Calu3 (cell line): ENCODE measurements at regions not wholly inside any gene's neighbourhood (a gene's known extent, or its start where the extent isn't known, plus 50 kb on each side); places are given as distances from the start of the nearest gene placed in this dataset.

ENCODE experiments used
- BruUV-seq: library from RNA; stranded (reverse); fragments of 400-500 nt; replicated peaks from 2 replicates; lab custom pipeline; 2021; lab: Mats Ljungman, UMichigan
- CTCF ChIA-PET: fragments of 300-600 bp; sonication (Branson Sonifier 250); formaldehyde crosslinking; loops from one replicate; lab custom pipeline; 2022; ENCODE audit warnings: antibody characterized with exemption; lab: Charles Lee
- DNase-seq: peaks from one replicate; pipeline ENCODE4 v3.0.0; 2022
- H3K27ac Mint-ChIP-seq: one replicate; pipeline ENCODE4 v1.8.0; 2022; ENCODE audit warnings: mixed read lengths; ENCODE audit not compliant: unreplicated experiment
- H3K27me3 Mint-ChIP-seq: one replicate; pipeline ENCODE4 v1.8.0; 2022; ENCODE audit warnings: mixed read lengths; ENCODE audit not compliant: unreplicated experiment
- H3K36me3 Mint-ChIP-seq: one replicate; pipeline ENCODE4 v1.8.0; 2022; ENCODE audit warnings: mild to moderate bottlenecking, moderate library complexity, mixed read lengths; ENCODE audit not compliant: insufficient read depth, unreplicated experiment
- H3K4me1 Mint-ChIP-seq: one replicate; pipeline ENCODE4 v1.8.0; 2022; ENCODE audit warnings: mild to moderate bottlenecking, low read depth, mixed read lengths; ENCODE audit not compliant: unreplicated experiment
- H3K4me3 Mint-ChIP-seq: one replicate; pipeline ENCODE4 v1.8.0; 2022; ENCODE audit warnings: mild to moderate bottlenecking, low read depth, moderate library complexity, mixed read lengths; ENCODE audit not compliant: unreplicated experiment
- H3K9me3 Mint-ChIP-seq: one replicate; pipeline ENCODE4 v1.8.0; 2022; ENCODE audit warnings: low read depth, mixed read lengths; ENCODE audit not compliant: unreplicated experiment
- CTCF ChIP-seq: fragments of 200-600 bp; IDR thresholded peaks from one replicate; pipeline ENCODE4 v1.8.0; 2022; ENCODE audit warnings: antibody characterized with exemption; ENCODE audit not compliant: unreplicated experiment
- intact Hi-C: fragments of 100-400 bp; cut with micrococcal nuclease; formaldehyde crosslinking; loops from one replicate; pipeline ENCODE4 v1.10.0; 2022; ENCODE audit not compliant: unreplicated experiment

DNA sequence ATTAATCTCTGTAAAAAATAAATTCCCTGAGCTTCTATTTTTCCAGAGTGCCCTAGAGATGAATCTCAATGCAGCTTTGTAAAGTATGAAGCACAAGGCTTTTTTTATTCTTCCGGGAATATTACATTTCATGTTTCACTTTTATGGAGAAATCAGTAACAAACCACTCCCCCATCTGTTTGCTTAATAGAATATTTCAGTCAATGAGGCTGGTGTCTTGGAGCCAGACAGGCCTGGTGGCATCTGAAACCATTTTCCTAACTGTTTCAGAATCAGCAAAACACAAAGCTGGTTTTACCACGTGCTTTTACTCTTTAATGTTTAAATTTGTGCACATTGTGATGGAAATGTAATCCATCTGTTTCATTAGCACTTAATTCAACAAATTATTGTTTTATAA is 400.8 kb upstream of the HSF2 start:
- DNase-seq, result no peak
- H3K27me3 Mint-ChIP-seq, result no peaks in the 10 kb centered on the region
- BruUV-seq, result no TSS peak
- no peaks in the 10 kb centered on the region for H3K36me3 Mint-ChIP-seq
- TF ChIP-seq CTCF, result no peak
- H3K4me3 Mint-ChIP-seq, result no peak overlapping the region
- intact Hi-C loops, result no loop called here
- H3K27ac Mint-ChIP-seq, result no peak overlapping the region
- H3K9me3 Mint-ChIP-seq, result peaks cover 2% of the 10 kb centered on the region
- CTCF ChIA-PET, result no interaction called here
- no peaks in the 10 kb centered on the region for H3K4me1 Mint-ChIP-seq

DNA sequence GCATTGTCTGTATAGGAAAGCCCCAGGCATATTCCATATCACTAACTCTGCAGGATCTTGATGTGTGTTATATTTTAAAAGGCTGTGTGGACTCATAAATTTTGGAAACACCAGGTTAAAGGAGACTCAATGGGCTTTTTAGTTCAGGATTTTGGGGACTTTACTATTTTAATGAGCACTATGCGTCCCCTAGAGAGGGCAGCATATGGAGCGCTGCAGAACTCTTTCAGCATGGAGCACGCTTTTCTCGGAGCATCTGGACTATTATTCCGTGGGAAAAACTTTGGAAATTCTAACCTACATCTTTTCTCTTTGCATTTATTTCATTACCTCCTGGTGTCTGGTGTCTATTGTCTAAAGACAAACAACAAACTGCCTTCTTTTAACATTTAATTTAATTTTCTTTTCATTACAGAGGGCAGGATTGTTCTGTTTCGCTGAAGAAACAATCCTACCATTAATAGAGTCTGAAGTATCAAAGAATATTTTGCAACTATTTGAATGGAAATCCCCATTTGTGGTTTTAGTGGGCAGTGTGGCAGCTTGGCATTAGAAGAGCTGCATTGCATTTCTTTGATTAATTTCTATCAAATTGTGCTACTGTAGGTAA is 399.9 kb upstream of the HSF2 start:
- BruUV-seq, result no TSS peak
- Mint-ChIP-seq H3K27me3 (no peaks in the 10 kb centered on the region), H3K36me3 (no peaks in the 10 kb centered on the region), H3K4me3 (no peak overlapping the region), H3K9me3 (peaks cover 7% of the 10 kb centered on the region), H3K4me1 (no peaks in the 10 kb centered on the region), H3K27ac (no peak overlapping the region)
- no peak for TF ChIP-seq CTCF
- intact Hi-C loops, result no loop called here
- CTCF ChIA-PET, result no interaction called here
- DNase-seq, result no peak

DNA sequence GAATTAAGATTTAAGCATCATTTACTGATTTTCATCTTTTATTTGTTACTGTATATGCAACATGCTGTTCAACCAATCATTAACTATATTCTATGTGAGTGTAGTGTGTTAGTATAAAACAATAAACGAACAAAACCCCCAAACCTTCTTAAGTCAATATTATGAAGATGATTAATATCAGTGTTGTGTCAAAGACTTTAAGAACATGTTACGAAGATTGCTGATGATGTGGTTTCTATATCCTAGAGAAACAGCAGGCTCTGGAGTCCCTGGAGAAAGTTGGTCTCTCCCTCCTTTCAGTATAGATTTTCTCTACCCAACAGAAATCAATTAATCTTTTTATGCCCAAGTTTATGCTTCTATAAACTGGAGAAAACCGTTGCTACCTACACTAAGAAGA is 393.8 kb upstream of the HSF2 start:
- Mint-ChIP-seq H3K36me3 (no peaks in the 10 kb centered on the region), H3K27ac (no peak overlapping the region), H3K9me3 (peaks cover 4% of the 10 kb centered on the region), H3K27me3 (no peaks in the 10 kb centered on the region), H3K4me3 (no peak overlapping the region), H3K4me1 (no peaks in the 10 kb centered on the region)
- DNase-seq, result no peak
- intact Hi-C loops, result no loop called here
- CTCF ChIA-PET, result no interaction called here
- no peak for TF ChIP-seq CTCF
- no TSS peak for BruUV-seq

DNA sequence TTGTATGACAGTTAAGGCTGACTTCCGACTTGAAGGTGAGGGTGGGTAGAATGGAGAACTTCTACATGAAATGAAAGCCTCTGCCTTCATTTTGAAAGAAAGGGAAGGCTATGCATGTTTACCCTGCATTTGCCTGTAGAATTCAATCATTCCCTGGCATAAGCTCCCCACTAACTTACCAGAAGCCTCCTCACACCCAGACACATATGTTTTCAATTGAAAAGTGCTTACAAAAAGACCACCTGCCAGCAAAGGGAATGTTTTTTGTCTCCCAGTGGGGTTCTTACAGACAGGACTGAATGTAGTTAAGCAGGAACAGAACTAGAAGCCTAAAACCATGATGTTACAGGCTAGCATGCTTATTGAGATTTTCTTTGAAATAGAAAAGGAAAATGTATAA is 392.1 kb upstream of the HSF2 start:
- intact Hi-C loops, result no loop called here
- no peak overlapping the region for H3K4me3 Mint-ChIP-seq
- H3K4me1 Mint-ChIP-seq, result no peaks in the 10 kb centered on the region
- CTCF ChIA-PET, result no interaction called here
- no peaks in the 10 kb centered on the region for H3K27me3 Mint-ChIP-seq
- no peak overlapping the region for H3K27ac Mint-ChIP-seq
- BruUV-seq, result no TSS peak
- peaks cover 4% of the 10 kb centered on the region for H3K9me3 Mint-ChIP-seq
- TF ChIP-seq CTCF, result no peak
- DNase-seq, result no peak
- H3K36me3 Mint-ChIP-seq, result no peaks in the 10 kb centered on the region
